ENCODE measurements at regions not wholly inside any gene's neighbourhood (a gene's known extent, or its start where the extent isn't known, plus 50 kb on each side); places are given as distances from the start of the nearest gene placed in this dataset.
"Not testable (repeated sequence)": the region's sequence is repeated elsewhere in the genome, so short reads cannot be mapped to it uniquely, and the experiment has no call there.

DNA sequence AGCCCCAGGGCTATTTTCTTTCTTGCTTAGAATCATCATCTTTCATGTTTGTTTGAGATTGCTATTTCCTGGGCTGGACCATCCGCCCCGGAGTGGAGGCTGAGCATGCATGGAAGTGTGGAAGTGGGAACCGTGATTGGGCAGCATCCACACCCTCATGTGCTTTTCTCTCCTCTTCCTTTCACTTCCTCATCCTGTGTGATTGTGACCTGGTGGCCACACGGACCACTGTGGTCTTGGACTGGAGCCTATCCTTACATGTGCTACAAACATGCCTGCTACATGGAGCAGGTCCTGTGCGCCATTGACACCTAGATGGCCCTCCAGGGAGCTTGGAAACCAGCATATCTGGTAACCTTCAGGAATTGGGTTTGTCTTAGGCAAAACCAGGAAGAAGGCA is 175.9 kb upstream of the LCORL start:
- Mint-ChIP-seq H3K9me3 (peaks cover 0 to 3% (median 0%) of the 10 kb centered on the region in 3 donors), H3K4me1 (no peaks in the 10 kb centered on the region), H3K27me3 (peaks cover 4% of the 10 kb centered on the region), H3K36me3 (no peaks in the 10 kb centered on the region), H3K4me3 (no peak overlapping the region), H3K27ac (no peak overlapping the region)

DNA sequence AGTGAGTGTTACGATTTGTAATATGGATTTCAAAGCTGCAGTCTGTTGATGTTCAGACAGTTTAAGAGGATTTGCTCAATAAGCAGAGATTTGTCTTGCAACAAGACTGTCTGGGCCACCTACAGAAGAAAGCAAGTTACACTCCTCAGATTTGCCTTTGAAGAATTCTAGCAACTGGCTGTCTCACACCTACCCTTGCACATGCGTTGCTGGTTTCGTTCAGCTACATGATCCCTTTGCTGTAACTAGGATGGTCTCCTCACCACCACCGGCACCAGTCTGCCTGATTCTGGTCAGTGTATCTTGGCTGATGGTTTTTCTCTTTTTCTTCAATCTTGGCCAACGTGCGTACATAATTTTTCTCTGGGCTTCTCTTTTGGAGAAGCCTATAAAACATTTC is 172.7 kb upstream of the LCORL start:
- Mint-ChIP-seq H3K27ac (no peak overlapping the region), H3K9me3 (peaks cover 0 to 3% (median 0%) of the 10 kb centered on the region in 3 donors), H3K36me3 (no peaks in the 10 kb centered on the region), H3K27me3 (peaks cover 2% of the 10 kb centered on the region), H3K4me3 (no peak overlapping the region), H3K4me1 (no peaks in the 10 kb centered on the region)

DNA sequence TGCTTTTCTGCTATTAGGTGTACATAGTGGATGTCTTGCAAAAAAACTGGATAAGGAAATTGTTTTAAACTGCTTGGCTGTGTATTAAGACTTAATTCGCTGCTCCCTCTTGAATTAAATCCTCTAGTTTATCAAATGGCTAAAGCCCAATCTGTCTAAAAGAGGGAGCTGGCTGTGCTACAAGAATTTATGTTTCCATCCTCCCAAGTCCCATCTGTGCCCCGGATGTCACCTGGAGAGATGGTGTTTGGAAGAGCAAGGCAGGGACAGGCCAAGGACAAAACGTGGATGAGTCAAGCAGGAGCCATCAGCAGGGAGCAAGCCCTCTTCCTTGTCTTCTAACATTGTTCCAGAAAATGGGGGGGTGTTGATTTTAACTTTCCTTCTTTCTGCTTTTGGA is 171.3 kb upstream of the LCORL start:
- H3K36me3 Mint-ChIP-seq, result no peaks in the 10 kb centered on the region
- peaks cover 0 to 3% (median 0%) of the 10 kb centered on the region in 3 donors for H3K9me3 Mint-ChIP-seq

DNA sequence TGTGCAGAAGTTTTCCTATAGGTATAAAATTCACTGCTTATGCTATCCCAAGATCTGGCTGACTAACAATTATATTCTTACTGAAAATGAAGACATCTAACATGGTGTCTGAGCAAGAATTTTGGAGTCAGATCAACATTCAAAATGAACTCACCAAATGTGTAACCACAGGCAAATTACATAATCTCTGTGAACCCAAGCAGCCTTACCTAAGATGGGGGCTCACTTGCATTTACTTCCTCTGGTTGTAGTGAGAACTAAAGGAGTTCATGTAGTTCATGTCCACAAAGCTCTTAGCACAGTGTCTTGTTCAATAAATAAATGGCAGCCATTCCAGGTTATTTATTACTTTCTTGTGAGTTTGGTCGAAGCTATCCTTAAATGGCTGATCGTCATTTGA is 163.9 kb upstream of the LCORL start:
- no peaks in the 10 kb centered on the region for H3K4me1 Mint-ChIP-seq
- H3K9me3 Mint-ChIP-seq, result peaks cover 0 to 2% (median 0%) of the 10 kb centered on the region in 3 donors
- H3K4me3 Mint-ChIP-seq, result no peak overlapping the region
- no peak overlapping the region for H3K27ac Mint-ChIP-seq
- no peaks in the 10 kb centered on the region for H3K36me3 Mint-ChIP-seq
- H3K27me3 Mint-ChIP-seq, result peaks cover 2% of the 10 kb centered on the region

More for the DNA sequence above, 171.3 kb upstream of the LCORL start:
- no peak overlapping the region for H3K4me3 Mint-ChIP-seq
- H3K4me1 Mint-ChIP-seq, result no peaks in the 10 kb centered on the region
- H3K27ac Mint-ChIP-seq, result no peak overlapping the region
- peaks cover 2% of the 10 kb centered on the region for H3K27me3 Mint-ChIP-seq

DNA sequence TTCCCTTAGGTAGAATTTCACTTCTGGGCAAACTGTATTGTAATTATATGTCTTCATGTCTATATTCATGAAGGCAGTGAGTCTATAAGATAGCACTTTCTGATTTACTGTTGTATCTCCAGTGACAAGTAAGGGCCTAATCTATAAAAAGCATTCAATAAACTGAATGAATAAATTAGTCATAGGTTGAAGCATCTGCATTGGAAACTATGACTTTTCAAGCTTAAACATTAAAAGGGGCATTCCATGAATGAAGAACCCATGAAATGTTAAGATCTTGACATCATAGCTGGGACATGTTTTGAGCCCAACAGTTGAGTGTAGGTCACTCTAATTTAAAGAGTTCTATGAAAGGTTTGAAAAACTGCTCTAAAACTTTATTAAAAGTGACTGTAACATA is 159.3 kb upstream of the LCORL start:
- Mint-ChIP-seq H3K4me1 (no peaks in the 10 kb centered on the region), H3K36me3 (no peaks in the 10 kb centered on the region), H3K27ac (no peak overlapping the region), H3K27me3 (peaks cover 7% of the 10 kb centered on the region), H3K9me3 (peaks cover 0 to 2% (median 2%) of the 10 kb centered on the region in 3 donors), H3K4me3 (no peak overlapping the region)

DNA sequence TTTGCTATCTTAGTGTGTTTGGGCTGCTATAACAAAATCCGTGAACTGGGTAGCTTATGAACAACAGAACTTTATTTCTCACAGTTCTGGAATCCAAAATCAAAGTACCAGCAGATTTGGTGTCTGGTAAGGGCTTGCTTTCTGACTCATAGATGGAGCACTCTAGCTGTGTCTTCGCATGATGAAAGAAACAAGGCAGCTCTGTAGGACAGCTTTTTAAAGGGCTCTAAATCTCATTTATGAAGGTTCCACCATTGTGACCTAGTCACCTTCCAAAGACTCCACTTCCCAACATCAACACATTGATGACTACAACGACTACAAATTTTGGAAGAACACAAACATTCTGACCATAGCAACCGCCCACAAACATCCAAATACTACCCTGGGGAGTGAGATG is 158.6 kb upstream of the LCORL start:
- Mint-ChIP-seq H3K27ac (no peak overlapping the region), H3K9me3 (peaks cover 0 to 3% (median 2%) of the 10 kb centered on the region in 3 donors), H3K36me3 (no peaks in the 10 kb centered on the region), H3K4me3 (no peak overlapping the region), H3K27me3 (peaks cover 7% of the 10 kb centered on the region), H3K4me1 (no peaks in the 10 kb centered on the region)

DNA sequence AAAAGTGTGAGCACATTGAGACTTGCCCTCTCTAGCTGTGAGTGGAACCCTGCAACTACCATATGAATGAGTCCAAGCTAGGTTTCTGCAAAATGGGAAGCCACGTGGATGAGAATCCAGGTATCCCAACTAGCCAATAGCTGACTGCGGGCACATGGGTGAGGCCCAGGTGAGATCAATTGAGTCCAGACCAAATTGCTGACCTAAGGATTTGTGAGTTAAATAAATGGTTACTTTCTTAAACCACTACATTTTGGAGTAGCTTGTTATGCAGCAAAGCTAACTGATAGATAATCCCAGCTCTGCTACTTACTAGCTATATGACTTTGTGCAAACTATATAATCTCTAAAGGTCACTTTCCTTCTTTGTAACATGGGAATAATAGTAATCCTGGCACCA is 150.3 kb upstream of the LCORL start:
- H3K9me3 Mint-ChIP-seq, result peaks cover 0 to 5% (median 4%) of the 10 kb centered on the region in 3 donors
- no peaks in the 10 kb centered on the region for H3K4me1 Mint-ChIP-seq
- peaks cover 2% of the 10 kb centered on the region for H3K27me3 Mint-ChIP-seq
- H3K4me3 Mint-ChIP-seq, result no peak overlapping the region
- no peak overlapping the region for H3K27ac Mint-ChIP-seq
- H3K36me3 Mint-ChIP-seq, result no peaks in the 10 kb centered on the region

DNA sequence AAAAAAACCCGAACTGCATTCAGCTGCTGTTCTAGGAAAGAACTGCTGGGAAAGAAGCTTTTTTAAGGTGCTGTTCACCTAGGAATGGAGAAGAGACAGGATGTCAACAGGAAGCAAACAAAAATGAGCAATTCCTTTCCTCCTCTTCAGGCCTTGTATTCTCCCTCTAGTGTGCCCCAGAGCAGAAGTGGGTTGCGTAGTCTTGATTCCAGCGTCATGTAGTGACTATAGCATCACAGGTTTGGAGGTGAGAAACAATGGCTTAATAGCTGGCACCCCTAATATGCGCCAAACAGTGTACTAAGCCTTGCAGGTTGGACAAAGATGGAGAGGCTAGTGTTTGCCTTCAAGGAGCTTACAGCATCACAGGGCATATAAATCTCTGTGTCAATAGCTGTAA is 146.3 kb upstream of the LCORL start:
- Mint-ChIP-seq H3K9me3 (peaks cover 2 to 8% (median 8%) of the 10 kb centered on the region in 3 donors), H3K27me3 (peaks cover 4% of the 10 kb centered on the region), H3K4me3 (no peak overlapping the region)

DNA sequence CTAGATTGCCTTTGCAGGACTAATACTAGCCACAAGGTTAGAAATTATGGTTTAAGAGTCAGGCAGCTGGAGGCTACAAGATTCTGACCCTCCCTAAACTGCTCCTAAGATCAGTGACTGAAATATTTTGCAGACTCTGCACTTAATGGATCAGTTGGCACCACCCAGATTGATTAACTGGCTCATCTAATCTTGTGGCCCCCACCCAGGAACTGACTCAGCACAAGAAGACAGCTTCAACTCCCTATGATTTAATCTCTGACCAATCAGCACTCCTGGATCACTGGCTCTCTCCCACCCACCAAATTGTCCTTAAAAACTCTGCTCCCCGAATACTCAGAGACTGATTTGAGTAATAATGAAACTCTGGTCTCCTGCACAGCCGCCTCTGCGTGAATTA is 145.4 kb upstream of the LCORL start:
- Mint-ChIP-seq H3K4me3 (no peak overlapping the region), H3K9me3 (peaks cover 2 to 11% (median 8%) of the 10 kb centered on the region in 3 donors), H3K36me3 (no peaks in the 10 kb centered on the region), H3K4me1 (no peaks in the 10 kb centered on the region), H3K27me3 (peaks cover 5% of the 10 kb centered on the region), H3K27ac (no peak overlapping the region)

More for the DNA sequence above, 146.3 kb upstream of the LCORL start:
- Mint-ChIP-seq H3K36me3 (no peaks in the 10 kb centered on the region), H3K4me1 (no peaks in the 10 kb centered on the region), H3K27ac (no peak overlapping the region)

DNA sequence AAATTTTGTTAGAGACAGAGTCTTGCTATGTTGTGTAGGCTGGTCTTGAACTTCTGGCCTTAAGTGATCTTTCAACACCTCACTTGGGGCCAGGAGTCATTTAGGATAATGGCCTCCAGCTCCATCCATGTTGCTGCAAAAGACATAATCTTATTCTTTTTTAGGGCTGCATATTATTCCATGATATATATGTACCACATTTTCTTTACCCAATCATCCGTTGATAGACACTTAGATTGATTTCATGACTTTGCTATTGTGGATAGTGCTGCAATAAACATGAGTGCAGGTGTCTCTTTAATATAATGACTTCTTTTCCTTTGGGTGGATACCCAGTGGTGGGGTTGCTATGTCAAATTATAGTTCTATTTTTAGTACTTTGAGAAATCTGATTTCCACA is 140.9 kb upstream of the LCORL start:
- H3K4me3 Mint-ChIP-seq, result no peak overlapping the region
- H3K36me3 Mint-ChIP-seq, result no peaks in the 10 kb centered on the region
- no peaks in the 10 kb centered on the region for H3K4me1 Mint-ChIP-seq
- H3K9me3 Mint-ChIP-seq, result peaks cover 0 to 11% (median 6%) of the 10 kb centered on the region in 3 donors
- no peak overlapping the region for H3K27ac Mint-ChIP-seq
- peaks cover 4% of the 10 kb centered on the region for H3K27me3 Mint-ChIP-seq

DNA sequence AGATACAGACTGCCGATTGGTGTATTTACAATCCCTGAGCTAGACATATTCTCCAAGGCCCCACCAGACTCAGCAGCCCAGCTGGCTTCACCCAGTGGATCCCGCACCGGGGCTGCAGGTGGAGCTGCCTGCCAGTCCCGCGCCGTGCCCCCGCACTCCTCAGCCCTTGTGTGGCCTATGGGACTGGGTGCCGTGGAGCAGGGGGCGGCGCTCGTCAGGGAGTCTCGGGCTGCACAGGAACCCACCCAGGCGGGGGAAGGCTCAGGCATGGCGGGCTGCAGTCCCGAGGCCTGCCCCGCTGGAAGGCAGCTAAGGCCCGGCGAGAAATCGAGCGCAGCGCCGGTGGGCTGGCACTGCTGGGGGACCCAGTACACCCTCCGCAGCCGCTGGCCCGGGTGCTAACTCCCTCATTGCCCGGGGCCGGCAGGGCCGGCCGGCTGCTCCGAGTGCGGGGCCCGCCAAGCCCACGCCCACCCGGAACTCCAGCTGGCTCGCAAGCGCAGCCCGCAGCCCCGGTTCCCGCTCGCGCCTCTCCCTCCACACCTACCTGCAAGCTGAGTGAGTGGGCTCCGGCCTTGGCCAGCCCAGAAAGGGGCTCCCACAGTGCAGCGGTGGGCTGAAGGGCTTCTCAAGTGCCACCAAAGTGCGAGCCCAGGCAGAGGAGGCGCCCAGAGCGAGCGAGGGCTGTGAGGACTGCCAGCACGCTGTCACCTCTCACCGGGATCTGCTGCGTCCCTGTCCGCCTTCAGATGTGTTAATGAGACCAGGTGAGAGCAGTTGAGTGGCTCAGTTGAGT is 137.8 kb upstream of the LCORL start:
- not testable (repeated sequence) for H3K4me3 Mint-ChIP-seq, H3K36me3 Mint-ChIP-seq, H3K27ac Mint-ChIP-seq, H3K27me3 Mint-ChIP-seq, H3K4me1 Mint-ChIP-seq
- H3K9me3 Mint-ChIP-seq, result peaks cover 0 to 15% (median 4%) of the 10 kb centered on the region in 3 donors

DNA sequence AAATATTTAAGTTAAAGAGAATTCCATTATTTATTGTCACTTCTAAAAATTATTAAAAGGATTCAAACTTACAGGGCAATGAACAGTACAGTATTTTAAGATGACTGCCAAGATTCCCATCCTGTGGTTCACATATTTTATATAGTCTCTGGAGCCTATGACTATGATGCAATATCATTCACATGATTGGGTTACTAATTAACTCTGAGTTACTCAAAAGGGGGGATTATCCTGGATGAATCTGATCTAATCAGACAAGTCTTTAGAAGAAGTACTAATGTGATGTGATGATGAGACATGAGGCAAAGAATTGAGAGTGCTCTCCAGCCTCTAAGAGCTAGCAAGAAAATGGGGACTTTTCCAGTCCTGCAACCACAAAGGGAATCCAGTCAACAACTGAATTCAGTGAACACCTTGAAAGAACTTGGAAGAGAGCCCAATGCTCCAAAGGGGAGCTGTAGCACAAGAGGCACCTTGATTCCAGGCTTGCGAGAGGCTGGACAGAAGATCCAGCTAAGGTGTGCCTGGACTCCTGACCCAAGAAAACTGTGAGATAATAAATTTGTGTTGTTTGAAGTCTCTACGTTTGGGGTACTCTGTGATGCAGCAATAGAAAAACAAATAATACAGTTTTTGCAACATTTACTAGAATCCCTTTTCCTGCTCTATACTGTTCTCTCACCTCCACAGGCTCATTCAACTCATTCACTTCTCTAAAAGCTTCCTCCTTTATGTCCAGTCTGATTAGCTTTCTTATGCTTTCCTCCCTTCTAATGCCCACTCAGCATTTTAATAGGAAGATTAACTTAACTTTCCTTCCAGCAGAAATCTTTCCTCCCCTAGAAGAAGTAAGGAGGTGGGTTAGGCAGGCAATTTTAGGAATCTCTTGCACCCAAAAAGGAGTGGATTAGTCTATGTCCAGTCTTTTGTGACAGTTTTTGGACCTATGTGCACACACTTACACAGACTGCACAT is 133.8 kb upstream of the LCORL start:
- H3K27me3 Mint-ChIP-seq, result peaks cover 2% of the 10 kb centered on the region
- no peak overlapping the region for H3K27ac Mint-ChIP-seq
- H3K9me3 Mint-ChIP-seq, result peaks cover 0 to 4% (median 2%) of the 10 kb centered on the region in 3 donors
- H3K4me3 Mint-ChIP-seq, result no peak overlapping the region
- H3K36me3 Mint-ChIP-seq, result no peaks in the 10 kb centered on the region
- H3K4me1 Mint-ChIP-seq, result no peaks in the 10 kb centered on the region

DNA sequence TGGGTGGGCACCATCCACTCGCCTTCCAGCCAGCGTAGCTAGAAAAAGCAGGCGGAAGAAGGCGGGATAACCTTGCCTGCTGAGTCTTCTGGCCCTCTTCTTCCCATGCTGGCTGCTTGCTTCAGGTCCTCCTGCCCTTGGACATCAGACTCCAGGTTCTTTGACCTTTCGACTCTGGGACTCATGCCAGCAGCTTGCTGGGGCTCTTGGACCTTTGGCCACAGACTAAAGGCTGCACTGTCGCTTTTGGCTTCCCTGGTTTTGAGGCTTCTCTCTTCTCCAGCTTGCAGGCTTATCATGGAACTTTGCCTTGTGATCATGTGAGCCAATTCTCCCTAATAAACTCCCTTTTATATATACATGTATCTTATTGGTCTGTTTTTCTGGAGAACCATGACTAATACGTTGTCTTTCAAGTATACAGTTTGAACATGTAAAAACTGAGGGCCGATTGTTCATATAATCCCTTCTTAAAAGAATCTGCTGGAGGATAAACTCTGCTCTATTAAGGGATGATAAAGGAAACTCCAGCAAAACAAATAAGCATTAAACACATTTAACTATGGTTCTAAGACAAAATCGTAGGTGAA is 116.6 kb upstream of the LCORL start:
- Mint-ChIP-seq H3K4me3 (no peak overlapping the region), H3K27ac (no peak overlapping the region), H3K4me1 (no peaks in the 10 kb centered on the region), H3K9me3 (peaks cover 0 to 3% (median 0%) of the 10 kb centered on the region in 3 donors), H3K27me3 (no peaks in the 10 kb centered on the region), H3K36me3 (peaks cover 2% of the 10 kb centered on the region)

DNA sequence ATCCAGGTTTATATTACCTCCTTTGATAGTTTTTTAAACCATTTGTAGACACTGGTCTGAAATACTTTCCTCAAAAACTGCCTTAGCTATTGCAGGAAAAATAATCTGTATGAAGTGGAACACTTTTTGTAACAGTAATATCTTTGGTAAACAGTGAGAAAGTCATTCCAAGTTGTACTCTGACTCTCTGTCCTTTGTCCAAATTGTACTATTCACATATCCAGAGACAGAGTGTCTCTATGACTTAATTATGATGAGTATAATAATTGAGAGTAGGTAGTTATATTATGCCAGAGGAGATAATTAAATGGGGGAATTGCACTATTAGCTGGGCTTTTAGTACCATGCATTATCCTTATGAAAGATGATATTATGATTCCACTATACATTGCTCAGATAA is 112.6 kb upstream of the LCORL start:
- Mint-ChIP-seq H3K4me1 (peaks cover 0 to 2% (median 0%) of the 10 kb centered on the region in 3 donors), H3K4me3 (no peak overlapping the region), H3K27me3 (peaks cover 2% of the 10 kb centered on the region), H3K36me3 (peaks cover 2% of the 10 kb centered on the region), H3K9me3 (peaks cover 0 to 3% (median 0%) of the 10 kb centered on the region in 3 donors), H3K27ac (no peak overlapping the region)

DNA sequence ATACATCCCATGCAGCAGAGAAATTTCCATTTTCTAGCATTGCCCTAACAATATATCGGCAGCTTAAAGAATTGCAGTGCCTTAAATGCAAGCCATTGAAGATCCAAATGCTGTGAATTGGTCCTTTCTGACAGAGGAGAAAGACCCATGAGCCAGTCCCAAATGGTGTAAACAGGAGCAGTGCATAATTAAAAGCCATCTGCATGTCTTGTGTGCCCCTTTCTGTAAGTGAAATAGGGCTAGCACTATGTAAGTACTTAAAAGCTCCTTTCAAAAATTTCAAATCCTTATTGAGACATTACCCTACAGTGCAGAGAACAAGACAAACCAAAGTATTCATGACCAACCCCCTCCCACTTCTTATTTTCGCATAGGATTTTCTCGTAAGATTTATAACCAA is 108.7 kb upstream of the LCORL start:
- no peaks in the 10 kb centered on the region for H3K36me3 Mint-ChIP-seq
- H3K27me3 Mint-ChIP-seq, result peaks cover 2% of the 10 kb centered on the region
- H3K4me3 Mint-ChIP-seq, result no peak overlapping the region
- no peak overlapping the region for H3K27ac Mint-ChIP-seq
- H3K9me3 Mint-ChIP-seq, result peaks cover 0 to 3% (median 0%) of the 10 kb centered on the region in 3 donors
- peaks cover 0 to 2% (median 0%) of the 10 kb centered on the region in 3 donors for H3K4me1 Mint-ChIP-seq

All from IgD-negative memory B cell (primary cell).